Hematopoietic multipotent progenitor cell treated with erythropoietin and hydrocortisone succinate and interleukin-3 and kit ligand, for 8 days (in vitro differentiated cells): ENCODE measurements at regions not wholly inside any gene's neighbourhood (a gene's known extent, or its start where the extent isn't known, plus 50 kb on each side); places are given as distances from the start of the nearest gene placed in this dataset.

Experiments used
- DNase-seq: peaks from one replicate; pipeline ENCODE4 v3.0.0-alpha.2; 2015

- DNase-seq: no peak
Observed at GRCh38 chr11:110774138-110775014, 62.1 kb upstream of the ARHGAP20 start.

- DNase-seq: no peak
Observed at GRCh38 chr11:110773442-110773841, 61.2 kb upstream of the ARHGAP20 start.

- DNase-seq: no peak
Observed at GRCh38 chr11:110772863-110773262, 60.6 kb upstream of the ARHGAP20 start.

GRCh38 chr11:110766316-110766715, 54.1 kb upstream of the ARHGAP20 start:
- no peak for DNase-seq

GRCh38 chr11:110764485-110764884, 52.2 kb upstream of the ARHGAP20 start:
- DNase-seq: no peak

- no peak for DNase-seq
Observed at GRCh38 chr11:110763249-110764011, 51.2 kb upstream of the ARHGAP20 start.

- no peak for DNase-seq
Observed at GRCh38 chr11:110762590-110762989, 50.4 kb upstream of the ARHGAP20 start.
